Gastroesophageal sphincter (tissue), 3 donors: ENCODE measurements at regions not wholly inside any gene's neighbourhood (a gene's known extent, or its start where the extent isn't known, plus 50 kb on each side); places are given as distances from the start of the nearest gene placed in this dataset.

Experiments used
- CTCF ChIP-seq, 4 experiments: fragments of 200-600 bp in 2 of 4; fragments of 450-650 bp in 2 of 4; sonication (generic) in 1 of 4; IDR thresholded peaks; one replicate each; pipeline ENCODE4 v1.5.1; 2017 to 2019; ENCODE audit warnings: antibody characterized with exemption in 4 of 4, mild to moderate bottlenecking in 2 of 4, moderate library complexity in 2 of 4
- EP300 ChIP-seq: sonication (generic); formaldehyde crosslinking; IDR thresholded peaks from one replicate; pipeline ENCODE4 v1.6.1; 2017; ENCODE audit warnings: antibody characterized with exemption, mild to moderate bottlenecking
- POLR2AphosphoS5 ChIP-seq: sonication (generic); formaldehyde crosslinking; IDR thresholded peaks from one replicate; pipeline ENCODE4 v1.6.1; 2017; ENCODE audit warnings: antibody characterized with exemption

DNA sequence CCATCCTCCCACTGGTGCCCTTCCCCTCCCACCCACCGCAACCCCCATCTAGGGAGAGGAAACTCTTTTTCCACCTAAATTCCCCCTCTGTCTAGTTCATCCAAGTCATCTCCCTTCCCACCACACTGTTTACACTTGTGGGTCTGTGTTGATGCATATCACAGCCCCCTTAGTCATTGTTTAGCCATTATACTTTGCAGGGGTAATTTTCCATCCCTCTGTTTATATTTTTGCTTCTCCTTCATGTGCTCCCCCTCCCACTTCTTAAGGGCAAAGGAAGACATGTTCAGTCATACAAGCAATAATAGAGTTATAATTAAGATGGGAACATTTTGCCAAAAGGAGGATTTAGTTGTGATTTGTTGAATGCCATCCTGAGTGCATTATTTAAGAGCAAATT, 187.8 kb upstream of the TNP1 start:
- no peak for TF ChIP-seq CTCF (IDR thresholded peaks at IDR 0.05)
- TF ChIP-seq POLR2AphosphoS5, result no peak
- TF ChIP-seq EP300, result no peak
